ENCODE measurements at regions not wholly inside any gene's neighbourhood (a gene's known extent, or its start where the extent isn't known, plus 50 kb on each side); places are given as distances from the start of the nearest gene placed in this dataset.
A peak's percentile ranks its signal among the peaks of the same experiment; 100 is the strongest.

DNA sequence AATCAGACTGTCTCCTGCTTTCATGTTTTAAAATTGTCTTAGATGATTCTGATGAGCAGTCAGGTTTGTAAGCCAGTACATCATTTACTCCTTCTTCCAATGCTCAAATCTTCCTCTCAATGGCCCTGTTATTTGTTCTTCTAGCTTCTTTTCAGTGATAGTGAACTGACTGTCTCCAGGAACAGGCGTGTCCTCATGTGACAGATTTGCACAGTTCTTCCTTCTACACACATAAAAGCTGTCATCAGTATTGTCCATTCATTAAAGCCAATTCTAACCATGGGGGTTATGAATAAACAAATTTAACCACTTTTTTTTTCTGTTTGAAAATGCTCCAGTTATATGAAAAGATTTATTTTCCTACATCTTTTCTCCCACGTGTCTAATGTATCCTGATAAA is 308.7 kb upstream of the SORCS1 start:
- no peak for DNase-seq

- no peak for DNase-seq
These were observed 307.4 kb upstream of the SORCS1 start for GRCh38 chr10:107471911-107472310.

DNA sequence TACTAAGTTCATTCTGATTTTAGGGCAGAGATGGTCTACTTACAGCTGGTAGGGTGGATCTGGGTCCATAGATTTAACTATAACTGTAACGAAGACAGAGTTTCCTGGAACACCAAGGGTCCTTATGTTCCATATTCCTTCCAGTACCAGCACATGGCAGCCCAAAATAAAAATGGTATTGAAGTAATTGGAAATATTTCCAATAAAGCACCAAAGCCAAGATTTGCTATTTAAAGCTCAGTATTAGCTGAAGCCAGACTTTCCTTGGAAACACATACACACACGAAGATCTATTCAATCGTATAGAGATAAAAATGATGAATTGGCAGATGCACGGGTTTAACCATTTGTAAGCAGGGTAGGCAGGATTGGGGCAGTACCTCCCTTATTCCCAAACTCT is 289.1 kb upstream of the SORCS1 start:
- DNase-seq = no peak

DNA sequence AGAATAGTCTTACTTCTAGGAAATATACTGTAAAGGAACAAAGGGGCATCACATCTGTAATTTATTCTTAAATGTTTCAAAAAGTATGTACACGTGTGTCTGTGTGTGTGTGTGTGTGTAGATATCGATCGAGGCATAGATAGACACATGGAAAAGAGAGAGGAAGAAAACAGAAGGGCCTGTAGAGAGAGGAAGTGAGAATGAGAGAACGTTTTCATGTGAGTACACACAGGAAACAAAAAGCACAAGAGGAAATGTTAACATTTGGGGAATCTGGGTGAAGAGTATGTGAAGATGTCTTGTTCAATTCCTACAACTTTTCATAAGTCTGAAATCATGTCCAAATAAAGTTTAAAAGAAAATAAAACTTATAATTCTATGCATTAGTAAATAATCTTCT is 286.5 kb upstream of the SORCS1 start:
- DNase-seq = no peak

DNA sequence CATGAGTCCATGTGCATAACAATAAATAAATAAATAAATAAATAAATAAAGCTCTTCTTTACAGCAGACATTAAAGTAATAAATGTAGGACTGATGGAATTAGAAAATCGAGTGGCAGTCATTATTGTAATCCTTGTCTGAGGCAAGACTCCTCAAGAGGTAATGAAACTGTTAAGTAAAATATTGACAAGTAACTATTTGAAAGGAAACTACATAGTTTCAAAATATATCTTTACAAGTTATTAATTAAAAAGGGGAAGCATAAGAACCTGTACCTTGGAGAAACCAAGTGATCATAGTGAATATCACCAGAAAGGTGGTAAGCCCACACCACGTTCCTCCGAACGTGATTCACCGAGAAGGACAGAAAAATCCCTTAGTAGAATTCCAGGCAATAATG is 285.6 kb upstream of the SORCS1 start:
- DNase-seq = no peak

GRCh38 chr10:107444443-107444842 is 279.9 kb upstream of the SORCS1 start:
- no peak for DNase-seq

- DNase-seq = no peak
These were observed 279.3 kb upstream of the SORCS1 start for GRCh38 chr10:107443813-107444212.

DNA sequence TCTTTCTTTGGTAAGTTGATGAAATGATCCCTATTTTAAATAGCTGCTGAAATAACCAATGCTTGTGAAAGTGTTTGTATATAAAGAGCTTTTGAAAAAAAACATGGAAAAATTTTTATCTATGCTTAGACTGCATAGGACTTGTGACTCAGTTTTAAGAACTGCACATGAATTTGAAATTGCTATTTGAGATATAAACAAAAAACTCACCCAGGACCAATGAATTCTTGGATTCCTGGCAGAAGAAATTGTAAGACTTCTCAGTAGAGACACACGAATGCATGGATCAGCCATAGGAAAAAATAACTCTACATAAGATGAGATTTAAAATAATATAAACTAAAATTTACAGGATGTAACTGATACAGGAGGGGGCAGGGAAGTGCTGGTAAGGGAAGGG is 278.8 kb upstream of the SORCS1 start:
- DNase-seq = no peak

DNA sequence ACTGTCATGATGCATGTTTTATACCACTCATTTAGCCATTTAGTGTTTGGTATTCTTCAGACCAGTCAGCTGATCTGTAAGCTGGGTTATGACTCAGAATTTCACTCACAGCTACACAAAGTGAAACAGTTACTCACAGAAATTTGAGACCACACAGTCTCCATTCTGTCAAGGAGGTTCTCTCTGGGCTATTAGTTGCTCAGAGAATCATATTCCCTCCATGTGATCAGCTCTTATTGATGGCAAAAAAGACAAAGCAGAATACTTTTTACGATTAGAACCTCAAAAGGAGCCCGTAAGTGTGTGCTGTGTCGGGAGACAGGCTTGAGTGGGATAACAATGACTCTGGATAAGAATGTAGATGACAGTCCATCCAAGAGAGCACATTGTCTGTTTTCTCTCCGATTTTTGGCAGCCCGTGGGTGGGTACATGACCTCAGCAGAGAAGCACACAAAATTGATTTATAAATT is 277.6 kb upstream of the SORCS1 start:
- DNase-seq = peak; percentile 62

DNA sequence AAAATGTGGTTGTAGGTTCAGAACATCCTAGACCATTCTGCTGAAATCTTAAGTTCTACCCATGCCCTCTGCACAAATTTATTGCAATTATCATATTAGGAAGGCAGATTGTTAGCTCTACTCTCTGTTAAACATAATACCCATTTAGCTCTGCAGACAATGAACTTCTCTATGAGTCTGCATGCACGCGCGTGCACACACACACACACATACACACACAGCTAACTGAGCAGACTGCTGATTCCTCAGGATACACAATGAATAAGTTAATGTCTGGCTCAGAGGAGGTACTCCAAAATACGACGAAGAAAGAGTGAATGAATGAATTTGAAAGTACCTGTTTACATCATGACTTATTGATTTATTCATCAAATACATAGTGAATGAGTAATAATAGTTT is 276.2 kb upstream of the SORCS1 start:
- DNase-seq = no peak

- no peak for DNase-seq
These were observed 273.4 kb upstream of the SORCS1 start for GRCh38 chr10:107437921-107438320.

- no peak for DNase-seq
These were observed 272.1 kb upstream of the SORCS1 start for GRCh38 chr10:107436568-107436967.

- DNase-seq = no peak
These were observed 270.3 kb upstream of the SORCS1 start for GRCh38 chr10:107434854-107435253.

DNA sequence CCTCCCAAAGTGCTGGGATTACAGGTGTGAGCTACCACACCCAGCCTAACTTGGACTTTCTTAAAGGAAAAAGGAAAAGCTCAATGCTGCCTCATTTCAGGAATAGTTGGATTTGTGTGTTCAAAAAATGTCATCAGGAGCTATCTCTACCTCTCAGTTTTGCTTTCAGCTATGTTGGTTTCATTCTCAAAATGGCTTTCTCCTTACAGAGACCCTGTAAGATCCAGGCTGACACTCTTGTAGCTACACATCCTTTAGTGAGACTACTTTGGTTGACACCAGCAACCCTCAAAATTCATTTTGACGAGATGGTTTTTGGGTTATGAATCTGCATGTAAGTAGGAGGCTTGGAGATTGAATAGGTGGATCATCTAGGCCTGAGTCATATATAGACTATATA is 269.7 kb upstream of the SORCS1 start:
- no peak for DNase-seq

- DNase-seq = no peak
These were observed 269.1 kb upstream of the SORCS1 start for GRCh38 chr10:107433605-107434004.

GRCh38 chr10:107430446-107430845 is 265.9 kb upstream of the SORCS1 start:
- DNase-seq = no peak

- no peak for DNase-seq
These were observed 262.5 kb upstream of the SORCS1 start for GRCh38 chr10:107427016-107427415.

GRCh38 chr10:107425931-107426553 is 261.5 kb upstream of the SORCS1 start:
- no peak for DNase-seq

DNA sequence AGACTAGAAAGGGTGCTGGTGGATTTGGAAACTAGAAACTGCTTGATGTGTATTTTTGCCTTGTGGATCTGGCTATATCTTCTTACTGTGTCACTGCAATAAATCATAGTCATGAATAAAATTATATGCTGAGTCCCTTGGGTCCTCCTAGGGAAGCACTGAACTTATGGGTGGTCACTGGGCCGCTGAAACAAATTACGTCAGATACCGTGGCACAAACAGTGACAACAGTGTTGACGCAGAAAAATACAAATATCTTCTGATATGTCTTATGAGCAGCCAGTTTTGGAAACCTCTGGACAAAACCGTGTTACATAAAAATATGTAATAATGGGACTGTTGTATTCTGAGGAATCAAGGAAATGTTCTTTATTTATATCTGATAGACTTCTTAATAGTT is 260.1 kb upstream of the SORCS1 start:
- no peak for DNase-seq

DNA sequence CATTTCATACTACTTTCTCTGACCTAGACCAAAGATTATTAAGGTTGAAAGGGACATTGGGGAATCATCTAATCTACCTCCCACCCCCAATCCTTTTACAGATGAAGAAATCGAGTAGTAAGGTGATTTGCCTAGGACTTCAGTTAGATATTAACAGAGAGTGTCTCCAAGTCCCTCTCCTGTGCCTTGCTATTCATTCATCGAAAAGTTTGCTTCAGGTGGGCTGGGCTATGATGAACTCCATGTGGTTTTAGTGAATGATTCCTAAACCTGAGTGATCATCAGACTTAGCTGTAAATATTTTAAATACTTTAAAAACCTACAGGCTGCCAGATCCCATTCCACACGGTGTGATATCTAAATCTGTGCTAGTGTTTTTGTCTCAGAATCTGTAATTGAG is 259.4 kb upstream of the SORCS1 start:
- no peak for DNase-seq

GRCh38 chr10:107422681-107423080 is 258.2 kb upstream of the SORCS1 start:
- no peak for DNase-seq

DNA sequence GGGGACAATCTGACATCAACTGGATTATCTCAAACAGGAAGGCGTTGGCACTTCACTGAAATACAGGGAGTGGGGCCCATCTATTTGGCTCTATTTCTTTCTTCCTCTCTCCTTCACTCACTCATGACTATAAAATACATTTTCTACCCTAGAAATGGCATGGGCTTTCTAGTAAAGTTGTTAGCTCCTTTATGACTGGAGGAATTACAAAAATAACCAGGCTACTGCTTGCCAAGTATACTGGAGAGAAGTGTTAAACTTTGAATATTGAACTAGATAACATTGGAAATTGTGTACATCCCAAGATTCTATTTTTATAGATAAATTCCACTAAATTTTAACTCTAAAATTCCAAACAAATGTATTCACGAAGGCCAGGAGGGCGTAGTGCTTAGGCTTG is 255.7 kb upstream of the SORCS1 start:
- DNase-seq = no peak

- DNase-seq = no peak
These were observed 253.7 kb upstream of the SORCS1 start for GRCh38 chr10:107418085-107418806.

- DNase-seq = no peak
These were observed 252.9 kb upstream of the SORCS1 start for GRCh38 chr10:107417446-107417845.

DNA sequence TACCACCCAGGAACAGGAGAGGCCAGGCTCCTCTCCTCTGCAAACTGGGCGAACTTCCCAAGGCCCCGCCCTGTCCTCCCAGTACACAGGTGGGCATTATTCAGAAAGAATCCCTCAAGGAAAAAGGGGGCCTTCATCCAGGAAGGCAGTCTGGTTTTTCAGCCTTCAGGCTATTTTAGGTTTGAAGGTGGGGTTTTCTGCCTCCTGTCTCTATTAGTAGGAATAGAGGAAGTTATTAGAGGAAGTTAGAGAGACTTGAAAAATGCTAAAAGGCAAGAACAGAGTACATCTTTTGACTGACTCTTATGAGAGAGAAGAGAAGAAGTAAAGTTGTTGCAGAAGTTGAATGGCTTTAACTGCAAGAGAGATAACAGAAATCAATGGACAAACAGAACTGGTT is 250.9 kb upstream of the SORCS1 start:
- no peak for DNase-seq
